WTC11 (cell line): ENCODE measurements at regions not wholly inside any gene's neighbourhood (a gene's known extent, or its start where the extent isn't known, plus 50 kb on each side); places are given as distances from the start of the nearest gene placed in this dataset.

Experiments
- ATAC-seq: fragments of 200-7000 bp; cut with Tn5 transposase; 2 replicates; pipeline ENCODE4 v1.10.0; 2021; ENCODE audit warnings: mild to moderate bottlenecking, moderate library complexity
- CTCF ChIA-PET: fragments of 300-600 bp; sonication (Branson Sonifier 250); formaldehyde crosslinking; loops from one replicate; lab custom pipeline; 2021; ENCODE audit warnings: antibody characterized with exemption; lab: Charles Lee
- POLR2A ChIA-PET: fragments of 350-600 bp; sonication (Branson Sonifier 250); formaldehyde crosslinking; loops from one replicate; lab custom pipeline; 2021; ENCODE audit warnings: antibody characterized with exemption; lab: Charles Lee
- DNase-seq: peaks from one replicate; pipeline ENCODE4 v3.0.0; 2021; ENCODE audit warnings: low spot score
- H3K27ac Mint-ChIP-seq: 2 replicates; pipeline ENCODE4 v1.8.0; 2021; ENCODE audit warnings: mixed read lengths
- H3K27me3 Mint-ChIP-seq: 2 replicates; pipeline ENCODE4 v1.8.0; 2021; ENCODE audit warnings: low read depth, mild to moderate bottlenecking, moderate library complexity, mixed read lengths
- H3K36me3 Mint-ChIP-seq: 2 replicates; pipeline ENCODE4 v1.8.0; 2021; ENCODE audit warnings: mixed read lengths
- H3K4me1 Mint-ChIP-seq: 2 replicates; pipeline ENCODE4 v1.8.0; 2022; ENCODE audit warnings: mixed read lengths
- H3K4me3 Mint-ChIP-seq: 2 replicates; pipeline ENCODE4 v1.8.0; 2021; ENCODE audit warnings: mild to moderate bottlenecking, moderate library complexity, mixed read lengths
- H3K9me3 Mint-ChIP-seq: 2 replicates; pipeline ENCODE4 v1.8.0; 2021; ENCODE audit warnings: mixed read lengths
- CDX4 ChIP-seq: fragments of 250-450 bp; sonication (Bioruptor Pico); IDR thresholded peaks from 2 replicates; pipeline ENCODE4 v1.9.0; 2021; ENCODE audit warnings: moderate library complexity, mild to moderate bottlenecking, inconsistent platforms, borderline replicate concordance
- FOXJ3 ChIP-seq: sonication (generic); formaldehyde crosslinking; IDR thresholded peaks from 2 replicates; pipeline ENCODE4 v1.9.0; 2021; ENCODE audit warnings: missing genetic modification reagents, mild to moderate bottlenecking, borderline replicate concordance
- FOXP4 ChIP-seq: sonication (generic); formaldehyde crosslinking; IDR thresholded peaks from 2 replicates; pipeline ENCODE4 v1.8.0; 2022; ENCODE audit warnings: mild to moderate bottlenecking, missing genetic modification reagents
- GABPB1 ChIP-seq: sonication (generic); formaldehyde crosslinking; IDR thresholded peaks from 2 replicates; pipeline ENCODE4 v1.8.1; 2023; ENCODE audit warnings: mild to moderate bottlenecking, missing genetic modification reagents
- IRF1 ChIP-seq: sonication (generic); formaldehyde crosslinking; IDR thresholded peaks from 2 replicates; pipeline ENCODE4 v1.8.0; 2023; ENCODE audit warnings: missing genetic modification reagents
- IRF2 ChIP-seq: sonication (generic); formaldehyde crosslinking; IDR thresholded peaks from 2 replicates; pipeline ENCODE4 v1.8.0; 2022; ENCODE audit warnings: low read depth, missing genetic modification reagents, borderline replicate concordance
- JAZF1 ChIP-seq: fragments of 250-450 bp; sonication (Bioruptor Pico); IDR thresholded peaks from 2 replicates; pipeline ENCODE4 v1.9.0; 2021; ENCODE audit warnings: moderate library complexity, mild to moderate bottlenecking, inconsistent platforms
- MXD4 ChIP-seq: fragments of 250-450 bp; sonication (Bioruptor Pico); IDR thresholded peaks from 2 replicates; pipeline ENCODE4 v1.8.0; 2021; ENCODE audit warnings: mild to moderate bottlenecking, moderate library complexity, borderline replicate concordance
- NFYB ChIP-seq: sonication (generic); formaldehyde crosslinking; conservative IDR thresholded peaks from 2 replicates; pipeline ENCODE4 v1.8.0; 2022; ENCODE audit warnings: low read depth, missing genetic modification reagents
- NR3C1 ChIP-seq: sonication (generic); formaldehyde crosslinking; conservative IDR thresholded peaks from 2 replicates; pipeline ENCODE4 v1.8.1; 2023; ENCODE audit warnings: low read depth, mild to moderate bottlenecking, missing genetic modification reagents
- OVOL2 ChIP-seq: fragments of 250-450 bp; sonication (Bioruptor Pico); IDR thresholded peaks from 2 replicates; pipeline ENCODE4 v1.9.0; 2021; ENCODE audit warnings: mild to moderate bottlenecking, borderline replicate concordance
- RORB ChIP-seq: fragments of 250-450 bp; sonication (Bioruptor Pico); IDR thresholded peaks from 2 replicates; pipeline ENCODE4 v1.9.0; 2021; ENCODE audit warnings: mild to moderate bottlenecking
- TCF7 ChIP-seq: sonication (generic); formaldehyde crosslinking; IDR thresholded peaks from 2 replicates; pipeline ENCODE4 v1.8.0; 2022; ENCODE audit warnings: mild to moderate bottlenecking, low read depth, missing genetic modification reagents, moderate library complexity
- ZNF219 ChIP-seq: sonication (generic); formaldehyde crosslinking; IDR thresholded peaks from 2 replicates; pipeline ENCODE4 v1.8.0; 2023; ENCODE audit warnings: missing genetic modification reagents, mild to moderate bottlenecking, borderline replicate concordance
- ZNF317 ChIP-seq: sonication (generic); formaldehyde crosslinking; IDR thresholded peaks from 2 replicates; pipeline ENCODE4 v1.8.1; 2023; ENCODE audit warnings: low read depth, mild to moderate bottlenecking, moderate library complexity, missing genetic modification reagents, borderline replicate concordance
- ZNF396 ChIP-seq: fragments of 250-450 bp; sonication (Bioruptor Pico); IDR thresholded peaks from 2 replicates; pipeline ENCODE4 v1.8.0; 2021; ENCODE audit warnings: mild to moderate bottlenecking, moderate library complexity, borderline replicate concordance
- TF ChIP-seq, protein P1 (sequence below): sonication (generic); formaldehyde crosslinking; IDR thresholded peaks from 2 replicates; pipeline ENCODE4 v1.8.1; 2022; ENCODE audit warnings: low read depth, missing genetic modification reagents, borderline replicate concordance
- TF ChIP-seq, protein P2 (sequence below): sonication (generic); formaldehyde crosslinking; IDR thresholded peaks from 2 replicates; pipeline ENCODE4 v1.8.0; 2023; ENCODE audit warnings: mild to moderate bottlenecking, missing genetic modification reagents

DNA sequence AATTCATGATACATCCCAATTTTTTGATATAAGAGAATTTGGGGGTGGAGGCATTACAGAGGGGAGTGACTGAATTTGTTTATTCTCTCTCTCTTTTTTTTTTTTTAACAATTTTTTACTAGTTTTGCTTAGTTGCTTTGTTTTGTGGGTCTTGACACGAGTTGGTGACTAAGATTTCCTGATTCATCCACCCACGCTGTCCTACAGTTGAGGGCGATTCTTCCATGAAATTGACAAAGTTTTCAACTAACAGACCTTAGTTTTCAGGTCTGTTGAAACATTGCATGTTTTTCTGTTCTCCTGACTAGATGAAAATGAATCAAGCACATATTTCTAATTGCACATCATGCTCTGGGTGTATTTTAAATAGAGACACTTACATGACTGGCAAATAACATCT lies 613.8 kb downstream of the TFAP2B start (continued):
- TF ChIP-seq MXD4 (CRISPR knock-in tag), result no peak
- TF ChIP-seq ZNF219, result no peak

DNA sequence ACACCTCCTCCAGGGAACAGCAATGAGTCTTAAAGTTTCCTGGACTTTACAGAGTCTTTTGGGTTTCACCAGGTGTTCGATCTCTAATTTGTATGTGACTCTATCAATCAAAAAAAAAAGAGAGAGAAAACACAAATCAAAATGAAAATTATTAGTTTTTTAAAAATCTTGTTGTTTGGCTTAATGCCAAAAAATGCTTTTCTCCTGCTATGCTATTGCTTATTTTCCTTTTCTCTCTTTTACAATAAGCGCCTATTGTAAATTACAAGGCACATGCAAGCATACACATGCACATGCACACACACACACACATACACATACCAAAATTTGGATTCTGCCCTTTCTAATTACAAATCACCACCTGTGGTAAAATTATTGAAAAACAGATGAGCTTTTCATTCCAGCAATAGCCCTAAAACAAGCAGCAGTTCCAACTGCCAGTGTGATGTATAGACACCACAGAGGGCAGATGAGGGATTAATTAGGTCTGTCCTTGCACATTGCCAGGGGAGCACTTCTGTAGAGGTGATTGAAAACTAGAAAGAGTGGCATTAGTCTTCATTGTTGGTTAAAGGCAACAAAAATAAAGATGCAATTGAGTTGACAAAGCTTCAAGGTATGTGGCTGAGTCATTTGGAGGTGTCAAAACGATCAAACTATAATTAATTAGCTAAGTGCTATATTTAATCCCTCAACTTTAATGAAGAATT lies 631.7 kb downstream of the TFAP2B start:
- Mint-ChIP-seq H3K36me3 (no peaks in the 10 kb centered on the region), H3K4me1 (peaks cover 11% of the 10 kb centered on the region), H3K27me3 (no peaks in the 10 kb centered on the region), H3K4me3 (no peak overlapping the region), H3K9me3 (no peaks in the 10 kb centered on the region), H3K27ac (no peak overlapping the region)
- ChIA-PET POLR2A (no interaction called here), CTCF (no interaction called here)
- TF ChIP-seq GABPB1 (CRISPR knock-in tag) (no peak), CDX4 (CRISPR knock-in tag) (no peak), ZNF396 (CRISPR knock-in tag) (no peak), ZNF219 (no peak), OVOL2 (CRISPR knock-in tag) (no peak), IRF1 (CRISPR knock-in tag) (no peak), ZNF317 (CRISPR knock-in tag) (no peak), FOXJ3 (CRISPR knock-in tag) (no peak), FOXP4 (CRISPR knock-in tag) (no peak), TCF7 (CRISPR knock-in tag) (no peak)
- TF ChIP-seq, protein P1, sequence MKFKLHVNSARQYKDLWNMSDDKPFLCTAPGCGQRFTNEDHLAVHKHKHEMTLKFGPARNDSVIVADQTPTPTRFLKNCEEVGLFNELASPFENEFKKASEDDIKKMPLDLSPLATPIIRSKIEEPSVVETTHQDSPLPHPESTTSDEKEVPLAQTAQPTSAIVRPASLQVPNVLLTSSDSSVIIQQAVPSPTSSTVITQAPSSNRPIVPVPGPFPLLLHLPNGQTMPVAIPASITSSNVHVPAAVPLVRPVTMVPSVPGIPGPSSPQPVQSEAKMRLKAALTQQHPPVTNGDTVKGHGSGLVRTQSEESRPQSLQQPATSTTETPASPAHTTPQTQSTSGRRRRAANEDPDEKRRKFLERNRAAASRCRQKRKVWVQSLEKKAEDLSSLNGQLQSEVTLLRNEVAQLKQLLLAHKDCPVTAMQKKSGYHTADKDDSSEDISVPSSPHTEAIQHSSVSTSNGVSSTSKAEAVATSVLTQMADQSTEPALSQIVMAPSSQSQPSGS (CRISPR knock-in tag), result no peak
- no peak for ATAC-seq
- DNase-seq, result no peak

DNA sequence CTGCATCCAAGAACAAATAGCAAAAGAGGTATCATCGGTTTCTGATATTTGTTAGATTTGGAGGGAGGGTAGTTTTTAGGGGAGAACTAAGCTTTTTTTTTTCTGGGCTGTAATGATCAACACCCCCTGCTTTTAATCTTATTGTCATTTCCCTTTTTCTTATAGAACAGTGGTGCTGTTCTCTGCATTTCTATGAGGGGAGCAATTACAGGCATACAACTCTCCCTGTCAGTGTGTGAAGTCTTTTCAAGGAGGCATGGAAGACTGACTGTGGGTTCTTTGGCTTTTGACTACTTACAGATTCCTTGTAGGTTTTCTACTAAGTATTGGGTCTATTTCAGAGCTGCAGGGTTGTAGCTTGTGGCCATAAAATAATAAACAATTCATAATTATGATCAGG lies 632.3 kb downstream of the TFAP2B start:
- no peaks in the 10 kb centered on the region for H3K36me3 Mint-ChIP-seq
- POLR2A ChIA-PET, result no interaction called here
- no peak for DNase-seq
- no peak overlapping the region for H3K4me3 Mint-ChIP-seq
- peak; percentile 60; the same call in 1 of the 2 replicates for ATAC-seq
- no peaks in the 10 kb centered on the region for H3K27me3 Mint-ChIP-seq
- CTCF ChIA-PET, result no interaction called here
- no peak overlapping the region for H3K27ac Mint-ChIP-seq
- no peaks in the 10 kb centered on the region for H3K9me3 Mint-ChIP-seq
- H3K4me1 Mint-ChIP-seq, result peaks cover 14% of the 10 kb centered on the region
- no peak for TF ChIP-seq RORB (CRISPR knock-in tag)

DNA sequence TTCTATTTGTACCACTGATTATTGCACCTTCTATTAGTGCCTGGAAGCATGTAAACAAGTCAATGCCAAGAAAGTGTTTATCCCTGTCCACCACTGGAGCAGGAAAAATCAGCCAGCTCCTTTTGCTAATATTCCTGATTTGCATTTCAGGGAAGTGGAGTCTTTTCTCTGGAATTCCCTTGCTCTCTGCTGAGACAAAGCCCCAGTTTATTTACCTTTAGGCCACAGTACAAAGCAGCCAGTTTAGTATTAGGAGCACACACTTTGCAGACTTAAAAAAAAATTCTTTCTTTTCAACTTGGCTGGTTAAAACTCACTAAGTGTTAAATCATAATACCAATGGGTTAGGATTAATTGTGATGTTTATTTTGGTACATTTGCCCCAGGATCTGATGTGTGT lies 631.1 kb downstream of the PKHD1 start:
- ATAC-seq, result no peak

More for the DNA sequence above, 631.1 kb downstream of the PKHD1 start:
- TF ChIP-seq NFYB (CRISPR knock-in tag) (no peak), MXD4 (CRISPR knock-in tag) (no peak), JAZF1 (no peak), IRF2 (CRISPR knock-in tag) (no peak), NR3C1 (CRISPR knock-in tag) (no peak), GABPB1 (CRISPR knock-in tag) (no peak)
- TF ChIP-seq, protein P2, sequence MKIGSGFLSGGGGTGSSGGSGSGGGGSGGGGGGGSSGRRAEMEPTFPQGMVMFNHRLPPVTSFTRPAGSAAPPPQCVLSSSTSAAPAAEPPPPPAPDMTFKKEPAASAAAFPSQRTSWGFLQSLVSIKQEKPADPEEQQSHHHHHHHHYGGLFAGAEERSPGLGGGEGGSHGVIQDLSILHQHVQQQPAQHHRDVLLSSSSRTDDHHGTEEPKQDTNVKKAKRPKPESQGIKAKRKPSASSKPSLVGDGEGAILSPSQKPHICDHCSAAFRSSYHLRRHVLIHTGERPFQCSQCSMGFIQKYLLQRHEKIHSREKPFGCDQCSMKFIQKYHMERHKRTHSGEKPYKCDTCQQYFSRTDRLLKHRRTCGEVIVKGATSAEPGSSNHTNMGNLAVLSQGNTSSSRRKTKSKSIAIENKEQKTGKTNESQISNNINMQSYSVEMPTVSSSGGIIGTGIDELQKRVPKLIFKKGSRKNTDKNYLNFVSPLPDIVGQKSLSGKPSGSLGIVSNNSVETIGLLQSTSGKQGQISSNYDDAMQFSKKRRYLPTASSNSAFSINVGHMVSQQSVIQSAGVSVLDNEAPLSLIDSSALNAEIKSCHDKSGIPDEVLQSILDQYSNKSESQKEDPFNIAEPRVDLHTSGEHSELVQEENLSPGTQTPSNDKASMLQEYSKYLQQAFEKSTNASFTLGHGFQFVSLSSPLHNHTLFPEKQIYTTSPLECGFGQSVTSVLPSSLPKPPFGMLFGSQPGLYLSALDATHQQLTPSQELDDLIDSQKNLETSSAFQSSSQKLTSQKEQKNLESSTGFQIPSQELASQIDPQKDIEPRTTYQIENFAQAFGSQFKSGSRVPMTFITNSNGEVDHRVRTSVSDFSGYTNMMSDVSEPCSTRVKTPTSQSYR, result no peak
- CTCF ChIA-PET, result no interaction called here
- Mint-ChIP-seq H3K9me3 (no peaks in the 10 kb centered on the region), H3K4me1 (peaks cover 27% of the 10 kb centered on the region), H3K27me3 (no peaks in the 10 kb centered on the region), H3K4me3 (no peak overlapping the region), H3K27ac (peak overlapping the region; percentile 31; the same call in 1 of the 2 replicates), H3K36me3 (no peaks in the 10 kb centered on the region)
- POLR2A ChIA-PET, result no interaction called here
- DNase-seq, result no peak
